ENCODE measurements at regions not wholly inside any gene's neighbourhood (a gene's known extent, or its start where the extent isn't known, plus 50 kb on each side); places are given as distances from the start of the nearest gene placed in this dataset.
A peak's percentile ranks its signal among the peaks of the same experiment; 100 is the strongest.

DNA sequence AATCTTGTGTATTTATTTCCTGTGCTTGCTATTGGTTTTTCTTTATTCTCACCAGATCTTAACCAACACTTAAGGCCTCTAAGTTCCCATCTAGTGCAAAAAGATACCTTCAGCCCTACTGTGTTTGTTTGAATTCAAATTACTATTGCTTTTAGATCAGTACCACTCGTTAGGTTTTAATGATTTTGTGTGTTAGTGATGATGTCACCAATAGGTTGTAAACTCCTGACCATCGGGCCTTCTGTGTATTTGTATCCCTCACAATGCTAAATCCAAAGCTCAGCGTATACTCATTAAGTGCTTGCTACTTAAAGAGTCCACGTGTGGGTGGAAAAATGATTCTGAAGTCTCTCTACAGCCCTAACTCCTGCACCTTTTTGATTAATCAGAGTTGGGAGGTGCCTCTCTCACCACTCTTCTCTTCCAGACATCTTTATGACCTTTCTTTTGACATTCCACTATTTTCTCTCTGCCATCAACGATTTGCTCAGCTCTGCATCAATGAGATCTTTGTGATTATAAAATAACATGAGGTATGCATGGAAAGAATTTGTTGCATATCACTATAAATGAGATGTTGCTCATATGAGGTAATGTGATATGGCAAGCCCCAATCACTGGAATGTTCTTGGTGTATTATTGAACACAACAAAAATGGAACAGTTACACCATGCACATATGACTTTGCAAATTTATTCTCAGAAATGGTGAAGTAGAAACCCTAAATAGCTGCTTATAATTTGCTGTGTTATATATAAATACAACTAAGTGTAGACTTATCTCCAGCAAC is 55.1 kb upstream of the LAMA2 start:
- DNase-seq (ENCODE audit: low read depth), result no peak
- H3K4me3 ChIP-seq (ENCODE audit: low read depth, low read length), result no peak overlapping the region
- no peak for TF ChIP-seq CTCF (IDR thresholded peaks at IDR 0.05; ENCODE audit: insufficient read depth, low read depth, low read length)

DNA sequence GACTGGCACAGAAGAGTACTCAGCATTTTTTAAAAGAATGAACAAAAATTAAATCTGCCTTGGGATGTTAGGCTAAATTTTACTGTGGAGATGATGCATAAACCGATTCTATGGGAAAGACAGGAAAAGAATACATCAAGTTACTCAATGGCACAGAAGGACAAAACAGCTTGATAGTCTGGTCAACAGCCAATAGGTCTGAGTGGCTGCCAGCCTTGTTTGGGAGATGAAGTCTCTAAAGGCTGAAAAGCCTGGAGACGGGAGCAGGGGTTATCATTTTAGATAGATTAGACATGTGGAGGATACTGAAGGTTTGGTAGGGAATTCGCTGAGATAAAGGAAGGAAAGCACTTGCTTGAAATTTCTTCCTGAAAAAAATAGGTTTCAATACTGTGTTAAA is 56.3 kb upstream of the LAMA2 start:
- DNase-seq (ENCODE audit: low read depth), result no peak
- TF ChIP-seq CTCF (IDR thresholded peaks at IDR 0.05; ENCODE audit: insufficient read depth, low read depth, low read length), result no peak
- H3K4me3 ChIP-seq (ENCODE audit: low read depth, low read length), result no peak overlapping the region

DNA sequence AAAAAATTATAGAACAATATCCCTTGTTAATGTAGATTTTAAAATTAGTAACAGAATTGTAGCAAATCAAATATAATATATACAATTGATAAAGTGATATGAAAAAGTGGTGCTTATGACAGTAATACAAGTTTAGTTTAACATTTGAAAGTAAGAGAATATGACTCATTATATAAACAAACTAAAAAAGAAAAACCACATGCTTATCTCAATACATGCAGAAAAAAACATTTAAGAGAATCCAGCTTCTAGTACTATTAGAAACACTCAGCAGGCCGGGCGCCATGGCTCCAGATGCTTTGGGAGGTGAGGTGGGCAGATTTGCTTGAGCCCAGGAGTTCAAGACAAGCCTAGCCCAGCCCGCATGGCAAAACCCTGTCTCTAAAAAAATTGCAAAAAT is 60.7 kb upstream of the LAMA2 start:
- no peak for TF ChIP-seq CTCF (IDR thresholded peaks at IDR 0.05; ENCODE audit: insufficient read depth, low read depth, low read length)
- H3K4me3 ChIP-seq (ENCODE audit: low read depth, low read length), result no peak overlapping the region
- peak; percentile 73 for DNase-seq (ENCODE audit: low read depth)

GRCh38 chr6:128821116-128821515 is 61.8 kb upstream of the LAMA2 start:
- no peak for DNase-seq (ENCODE audit: low read depth)
- no peak for TF ChIP-seq CTCF (IDR thresholded peaks at IDR 0.05; ENCODE audit: insufficient read depth, low read depth, low read length)
- no peak overlapping the region for H3K4me3 ChIP-seq (ENCODE audit: low read depth, low read length)

DNA sequence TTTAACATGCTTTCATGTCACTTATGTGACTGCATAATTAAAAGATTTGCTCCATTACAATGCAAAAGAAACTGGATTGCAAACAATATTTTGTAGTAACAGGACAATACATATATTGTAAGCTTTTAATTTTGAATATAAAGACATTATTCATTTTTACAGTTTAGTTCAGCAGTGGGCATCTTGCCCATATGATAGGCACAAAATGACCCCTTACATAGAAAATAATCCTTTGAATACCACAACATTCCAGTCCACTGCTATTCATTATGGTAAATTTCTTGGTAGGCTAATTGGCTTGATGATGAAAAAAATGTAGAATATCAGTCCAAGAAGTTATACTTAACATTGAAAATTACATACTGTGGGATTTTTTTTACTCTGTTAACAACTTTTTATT is 74.1 kb upstream of the LAMA2 start:
- H3K4me3 ChIP-seq (ENCODE audit: low read depth, low read length), result no peak overlapping the region
- DNase-seq (ENCODE audit: low read depth), result no peak
- TF ChIP-seq CTCF (IDR thresholded peaks at IDR 0.05; ENCODE audit: insufficient read depth, low read depth, low read length), result no peak

DNA sequence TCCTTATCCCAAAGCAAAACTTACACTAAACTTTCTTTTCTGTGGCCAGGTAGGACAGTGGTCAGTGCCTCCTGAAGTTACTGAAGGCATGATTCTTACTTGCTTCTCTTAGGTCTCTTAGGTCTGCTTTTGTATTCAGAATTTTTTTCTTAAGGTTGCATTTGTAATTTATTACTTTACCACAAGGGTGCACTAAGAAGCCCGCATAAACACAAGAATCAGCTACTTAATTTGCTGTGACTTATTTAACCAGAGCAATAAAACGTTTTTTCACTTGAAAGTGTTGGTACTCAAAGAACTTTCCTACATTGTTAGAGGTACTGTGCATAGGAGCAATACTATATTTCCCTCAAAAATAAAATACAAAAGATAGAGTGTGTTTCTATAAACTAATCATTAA is 75.4 kb upstream of the LAMA2 start:
- peak; percentile 69 for DNase-seq (ENCODE audit: low read depth)
- no peak overlapping the region for H3K4me3 ChIP-seq (ENCODE audit: low read depth, low read length)
- TF ChIP-seq CTCF (IDR thresholded peaks at IDR 0.05; ENCODE audit: insufficient read depth, low read depth, low read length), result peak; percentile 57

DNA sequence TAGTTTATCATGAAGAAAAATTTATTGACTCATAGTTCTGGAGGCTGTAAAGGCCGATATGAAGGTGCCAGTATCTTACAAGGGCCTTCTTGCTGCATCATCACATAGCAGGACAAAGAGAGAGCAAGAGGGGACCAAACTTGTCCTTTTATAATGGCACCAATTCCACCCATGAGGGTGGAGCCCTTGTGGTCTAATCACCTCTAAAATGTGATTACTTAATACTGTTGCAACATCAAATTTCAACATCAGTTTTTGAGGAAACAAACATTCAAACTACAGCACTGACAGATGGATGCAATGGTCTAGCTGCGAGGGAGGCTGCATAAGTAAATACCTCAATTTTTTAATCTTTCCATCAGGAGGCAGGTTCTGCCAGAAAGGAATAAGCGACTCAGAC is 76.7 kb upstream of the LAMA2 start:
- peak; percentile 62 for DNase-seq (ENCODE audit: low read depth)
- no peak for TF ChIP-seq CTCF (IDR thresholded peaks at IDR 0.05; ENCODE audit: insufficient read depth, low read depth, low read length)
- H3K4me3 ChIP-seq (ENCODE audit: low read depth, low read length), result no peak overlapping the region
